ENCODE measurements at regions not wholly inside any gene's neighbourhood (a gene's known extent, or its start where the extent isn't known, plus 50 kb on each side); places are given as distances from the start of the nearest gene placed in this dataset.

- no peak overlapping the region for H3K14ac ChIP-seq (ENCODE audit: low read length in 2 of 2)
- no peak overlapping the region for H4K91ac ChIP-seq (ENCODE audit: low read length)
- no peak overlapping the region for H2BK15ac ChIP-seq (ENCODE audit: low read depth, poor library complexity, severe bottlenecking)
- no peak overlapping the region for H3K23ac ChIP-seq (ENCODE audit: low read length in 2 of 2)
- no peak for DNase-seq
- no peaks in the 10 kb centered on the region for H3K27me3 ChIP-seq (ENCODE audit: control insufficient read depth in 1 of 2, insufficient read depth in 1 of 2, low read length in 2 of 2)
- no peaks in the 10 kb centered on the region for H3K9me3 ChIP-seq (ENCODE audit: control insufficient read depth, low read length)
- no peak overlapping the region for H3K9ac ChIP-seq (ENCODE audit: low read length)
- no peak overlapping the region for H4K8ac ChIP-seq (ENCODE audit: low read length)
- no peak overlapping the region for H3K27ac ChIP-seq (ENCODE audit: low read length, poor library complexity, severe bottlenecking)
- H2AFZ ChIP-seq (ENCODE audit: low read depth, low read length): no peak overlapping the region
- H3K18ac ChIP-seq (ENCODE audit: low read depth in 1 of 2, low read length in 2 of 2): no peak overlapping the region
- H3K79me1 ChIP-seq (replicated peaks; ENCODE audit: low read length, poor library complexity, severe bottlenecking): no peaks in the 10 kb centered on the region
- H2BK120ac ChIP-seq (ENCODE audit: low read depth, low read length): no peak overlapping the region
- no peak overlapping the region for H3K4ac ChIP-seq (ENCODE audit: low read depth in 1 of 2, low read length in 2 of 2)
- no peak overlapping the region for H2BK5ac ChIP-seq (ENCODE audit: low read depth, low read length, poor library complexity, severe bottlenecking)
- H3K4me2 ChIP-seq (ENCODE audit: low read length, poor library complexity, severe bottlenecking): no peak overlapping the region
- H3K4me1 ChIP-seq (ENCODE audit: control insufficient read depth, insufficient read depth, low read depth, low read length): no peaks in the 10 kb centered on the region
- no peaks in the 10 kb centered on the region for H3K36me3 ChIP-seq (ENCODE audit: control insufficient read depth in 1 of 2, insufficient read depth in 2 of 2, low read depth in 1 of 2, low read length in 2 of 2)
- H3K4me3 ChIP-seq (ENCODE audit: insufficient read depth in 1 of 2, low read depth in 1 of 2, low read length in 2 of 2): no peak overlapping the region
- no peak overlapping the region for H2AK5ac ChIP-seq (ENCODE audit: low read length, severe bottlenecking)
- H2BK12ac ChIP-seq (ENCODE audit: low read length in 2 of 2): no peak overlapping the region
Observed at GRCh38 chr11:92071660-92072059, 153.0 kb upstream of the FAT3 start.

DNA sequence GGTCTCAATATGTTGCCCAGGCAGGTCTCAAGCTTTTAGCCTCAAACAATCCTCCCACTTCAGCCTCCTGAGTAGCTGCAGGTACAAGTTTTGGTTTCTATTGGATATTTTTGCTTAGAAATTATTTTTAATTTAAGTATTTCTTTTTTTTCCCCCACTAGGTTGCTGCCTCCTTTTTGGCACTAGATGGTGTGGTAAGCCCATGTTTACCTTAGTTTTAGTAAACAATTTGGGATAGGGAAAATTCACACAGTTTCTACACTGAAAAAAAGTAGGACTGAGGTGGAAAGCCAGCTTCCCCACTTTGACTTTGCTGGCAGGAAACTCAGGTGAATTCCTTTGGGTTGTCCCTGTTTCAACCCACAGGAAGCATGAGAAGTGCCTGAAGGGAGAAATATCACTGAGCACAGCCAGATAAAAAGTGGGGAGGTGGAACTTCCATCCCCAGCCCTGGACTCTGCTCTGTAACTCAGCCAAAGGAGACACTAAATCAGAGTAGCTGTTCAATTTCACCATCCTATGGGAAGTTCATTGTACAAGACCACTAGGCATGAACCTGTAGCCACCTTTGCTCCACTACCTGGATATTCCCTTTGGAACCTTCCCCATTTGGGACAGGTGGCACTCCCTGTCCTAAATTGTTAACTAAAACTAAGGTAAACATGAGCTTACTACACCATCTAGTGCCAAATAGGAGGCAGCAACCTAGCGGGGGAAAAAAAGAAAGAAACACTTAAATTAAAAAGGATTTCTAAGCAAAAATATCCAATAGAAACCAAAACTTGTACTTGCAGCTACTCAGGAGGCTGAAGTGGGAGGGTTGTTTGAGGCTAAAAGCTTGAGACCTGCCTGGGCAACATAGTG, 154.4 kb upstream of the FAT3 start:
- Histone ChIP-seq H3K9ac (ENCODE audit: low read length) (no peak overlapping the region), H3K23ac (ENCODE audit: low read length in 2 of 2) (no peak overlapping the region), H2AFZ (ENCODE audit: low read depth, low read length) (no peak overlapping the region), H3K4ac (ENCODE audit: low read depth in 1 of 2, low read length in 2 of 2) (no peak overlapping the region), H3K4me2 (ENCODE audit: low read length, poor library complexity, severe bottlenecking) (no peak overlapping the region), H2BK12ac (ENCODE audit: low read length in 2 of 2) (no peak overlapping the region), H2BK120ac (ENCODE audit: low read depth, low read length) (no peak overlapping the region), H3K79me1 (replicated peaks; ENCODE audit: low read length, poor library complexity, severe bottlenecking) (no peaks in the 10 kb centered on the region), H3K27ac (ENCODE audit: low read length, poor library complexity, severe bottlenecking) (no peak overlapping the region), H3K9me3 (ENCODE audit: control insufficient read depth, low read length) (no peaks in the 10 kb centered on the region), H4K91ac (ENCODE audit: low read length) (no peak overlapping the region), H2BK15ac (ENCODE audit: low read depth, poor library complexity, severe bottlenecking) (no peak overlapping the region), H3K36me3 (ENCODE audit: control insufficient read depth in 1 of 2, insufficient read depth in 2 of 2, low read depth in 1 of 2, low read length in 2 of 2) (no peaks in the 10 kb centered on the region), H3K18ac (ENCODE audit: low read depth in 1 of 2, low read length in 2 of 2) (no peak overlapping the region), H3K14ac (ENCODE audit: low read length in 2 of 2) (no peak overlapping the region), H3K27me3 (ENCODE audit: control insufficient read depth in 1 of 2, insufficient read depth in 1 of 2, low read length in 2 of 2) (no peaks in the 10 kb centered on the region), H2AK5ac (ENCODE audit: low read length, severe bottlenecking) (no peak overlapping the region), H2BK5ac (ENCODE audit: low read depth, low read length, poor library complexity, severe bottlenecking) (no peak overlapping the region), H4K8ac (ENCODE audit: low read length) (no peak overlapping the region), H3K4me1 (ENCODE audit: control insufficient read depth, insufficient read depth, low read depth, low read length) (no peaks in the 10 kb centered on the region), H3K4me3 (ENCODE audit: insufficient read depth in 1 of 2, low read depth in 1 of 2, low read length in 2 of 2) (no peak overlapping the region)
- no CpG with 5 or more reads among the region's 1 CpG for WGBS
- DNase-seq: peak; percentile 0

DNA sequence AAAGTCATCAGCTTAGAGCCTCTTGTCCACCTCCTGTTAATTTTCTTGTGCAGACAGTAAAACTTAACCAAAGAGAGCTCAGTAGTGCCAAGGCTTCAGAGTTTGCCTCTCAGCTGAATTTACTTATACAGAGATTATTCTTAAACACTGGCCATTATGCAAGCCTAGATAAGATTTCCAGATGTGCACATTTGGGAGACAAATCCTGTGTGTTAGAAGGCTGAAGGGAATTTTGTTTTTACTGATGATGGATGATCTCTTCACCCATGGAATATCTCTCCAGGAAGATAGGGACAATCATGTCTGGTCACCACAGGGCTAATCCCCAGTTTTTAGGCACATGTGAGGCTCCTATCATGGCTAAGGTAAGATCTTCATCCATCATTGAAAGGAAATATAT, 157.6 kb upstream of the FAT3 start:
- no peak overlapping the region for H3K4me2 ChIP-seq (ENCODE audit: low read length, poor library complexity, severe bottlenecking)
- no peak overlapping the region for H2AFZ ChIP-seq (ENCODE audit: low read depth, low read length)
- no peak overlapping the region for H3K14ac ChIP-seq (ENCODE audit: low read length in 2 of 2)
- H4K8ac ChIP-seq (ENCODE audit: low read length): no peak overlapping the region
- no peak overlapping the region for H2BK5ac ChIP-seq (ENCODE audit: low read depth, low read length, poor library complexity, severe bottlenecking)
- H3K23ac ChIP-seq (ENCODE audit: low read length in 2 of 2): no peak overlapping the region
- no peaks in the 10 kb centered on the region for H3K4me1 ChIP-seq (ENCODE audit: control insufficient read depth, insufficient read depth, low read depth, low read length)
- H2BK15ac ChIP-seq (ENCODE audit: low read depth, poor library complexity, severe bottlenecking): no peak overlapping the region
- no peak overlapping the region for H2AK5ac ChIP-seq (ENCODE audit: low read length, severe bottlenecking)
- no peak overlapping the region for H4K91ac ChIP-seq (ENCODE audit: low read length)
- no peak overlapping the region for H2BK120ac ChIP-seq (ENCODE audit: low read depth, low read length)
- no peak overlapping the region for H3K4ac ChIP-seq (ENCODE audit: low read depth in 1 of 2, low read length in 2 of 2)
- H3K9ac ChIP-seq (ENCODE audit: low read length): no peak overlapping the region
- H3K27me3 ChIP-seq (ENCODE audit: control insufficient read depth in 1 of 2, insufficient read depth in 1 of 2, low read length in 2 of 2): no peaks in the 10 kb centered on the region
- no peak overlapping the region for H3K4me3 ChIP-seq (ENCODE audit: insufficient read depth in 1 of 2, low read depth in 1 of 2, low read length in 2 of 2)
- no peak overlapping the region for H3K18ac ChIP-seq (ENCODE audit: low read depth in 1 of 2, low read length in 2 of 2)
- no peak for DNase-seq
- no peaks in the 10 kb centered on the region for H3K79me1 ChIP-seq (replicated peaks; ENCODE audit: low read length, poor library complexity, severe bottlenecking)
- H2BK12ac ChIP-seq (ENCODE audit: low read length in 2 of 2): no peak overlapping the region
- no peaks in the 10 kb centered on the region for H3K36me3 ChIP-seq (ENCODE audit: control insufficient read depth in 1 of 2, insufficient read depth in 2 of 2, low read depth in 1 of 2, low read length in 2 of 2)
- no peak overlapping the region for H3K27ac ChIP-seq (ENCODE audit: low read length, poor library complexity, severe bottlenecking)
- peaks cover 3% of the 10 kb centered on the region for H3K9me3 ChIP-seq (ENCODE audit: control insufficient read depth, low read length)

DNA sequence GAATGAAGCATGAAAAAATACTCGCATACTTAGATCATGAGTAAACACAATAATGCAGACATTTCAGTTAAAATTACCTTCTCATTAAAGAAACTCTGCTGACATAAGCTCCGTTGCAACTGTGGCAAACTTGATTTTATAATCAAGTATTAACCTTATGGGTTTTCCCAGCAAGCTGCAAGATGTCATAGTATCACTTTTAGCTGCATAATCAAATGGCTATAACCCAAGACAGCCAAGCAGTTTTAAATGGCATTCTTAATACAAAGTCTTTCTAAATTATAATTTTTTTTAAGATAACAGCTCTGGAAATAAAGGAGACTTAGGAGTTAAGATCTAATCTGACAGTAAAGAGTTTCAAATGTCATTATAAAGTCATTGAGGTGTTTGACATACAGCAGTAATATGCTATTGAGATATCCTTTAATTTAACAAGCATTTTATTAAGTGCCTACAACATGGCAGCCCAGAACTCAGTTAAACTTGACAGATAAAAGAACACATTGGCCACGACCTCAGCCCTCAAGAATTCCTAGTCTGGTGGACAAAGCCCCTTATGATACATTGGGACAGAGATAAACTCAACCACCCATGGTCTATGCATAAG, 163.1 kb upstream of the FAT3 start:
- DNase-seq: no peak
- WGBS: 53% methylated on average over 3 of the region's 3 CpGs

More for the DNA sequence above, 163.1 kb upstream of the FAT3 start:
- Histone ChIP-seq H2BK120ac (ENCODE audit: low read depth, low read length) (no peak overlapping the region), H3K4me3 (ENCODE audit: insufficient read depth in 1 of 2, low read depth in 1 of 2, low read length in 2 of 2) (no peak overlapping the region), H3K27ac (ENCODE audit: low read length, poor library complexity, severe bottlenecking) (no peak overlapping the region), H2BK12ac (ENCODE audit: low read length in 2 of 2) (no peak overlapping the region), H3K79me1 (replicated peaks; ENCODE audit: low read length, poor library complexity, severe bottlenecking) (no peaks in the 10 kb centered on the region), H3K18ac (ENCODE audit: low read depth in 1 of 2, low read length in 2 of 2) (no peak overlapping the region), H3K14ac (ENCODE audit: low read length in 2 of 2) (no peak overlapping the region), H3K23ac (ENCODE audit: low read length in 2 of 2) (no peak overlapping the region), H2BK5ac (ENCODE audit: low read depth, low read length, poor library complexity, severe bottlenecking) (no peak overlapping the region), H3K4me2 (ENCODE audit: low read length, poor library complexity, severe bottlenecking) (no peak overlapping the region), H3K36me3 (ENCODE audit: control insufficient read depth in 1 of 2, insufficient read depth in 2 of 2, low read depth in 1 of 2, low read length in 2 of 2) (no peaks in the 10 kb centered on the region), H3K4ac (ENCODE audit: low read depth in 1 of 2, low read length in 2 of 2) (no peak overlapping the region), H2AFZ (ENCODE audit: low read depth, low read length) (no peak overlapping the region), H4K8ac (ENCODE audit: low read length) (no peak overlapping the region), H4K91ac (ENCODE audit: low read length) (no peak overlapping the region), H2AK5ac (ENCODE audit: low read length, severe bottlenecking) (no peak overlapping the region), H3K4me1 (ENCODE audit: control insufficient read depth, insufficient read depth, low read depth, low read length) (no peaks in the 10 kb centered on the region), H2BK15ac (ENCODE audit: low read depth, poor library complexity, severe bottlenecking) (no peak overlapping the region), H3K9me3 (ENCODE audit: control insufficient read depth, low read length) (peaks cover 3% of the 10 kb centered on the region), H3K27me3 (ENCODE audit: control insufficient read depth in 1 of 2, insufficient read depth in 1 of 2, low read length in 2 of 2) (no peaks in the 10 kb centered on the region), H3K9ac (ENCODE audit: low read length) (no peak overlapping the region)

All from mesenchymal stem cell (in vitro differentiated cells and primary cell).